Spleen (tissue), 11 donors: ENCODE measurements at regions not wholly inside any gene's neighbourhood (a gene's known extent, or its start where the extent isn't known, plus 50 kb on each side); places are given as distances from the start of the nearest gene placed in this dataset.
A peak's percentile ranks its signal among the peaks of the same experiment; 100 is the strongest.

Experiments used
- DNase-seq: peaks from one replicate; pipeline ENCODE4 v3.0.0-alpha.2; 2020
- H3K27ac ChIP-seq, 8 donors: fragments of 200-600 bp; sonication (generic) in 7 of 8; 1 replicate in 4 of 8; 2 replicates in 4 of 8; pipeline versions ENCODE4 v1.5.0 to v1.8.0; 2016 to 2021; ENCODE audit warnings: inconsistent platforms in 4 of 8, mild to moderate bottlenecking in 4 of 8, moderate library complexity in 1 of 8
- H3K27me3 ChIP-seq, 7 donors: fragments of 200-600 bp; sonication (generic) in 6 of 7; replicated peaks in 1 of 7; 1 replicate in 4 of 7; 2 replicates in 3 of 7; pipeline versions ENCODE4 v1.5.0 to v1.8.0; 2016 to 2021; ENCODE audit warnings: inconsistent platforms in 3 of 7, mild to moderate bottlenecking in 1 of 7
- H3K36me3 ChIP-seq, 6 donors: fragments of 200-600 bp; sonication (generic) in 5 of 6; 1 replicate in 4 of 6; 2 replicates in 2 of 6; pipeline versions ENCODE4 v1.5.0 to v1.8.0; 2016 to 2021; ENCODE audit warnings: inconsistent platforms in 2 of 6
- H3K4me1 ChIP-seq, 6 donors: fragments of 200-600 bp; sonication (generic) in 5 of 6; 1 replicate in 3 of 6; 2 replicates in 3 of 6; pipeline versions ENCODE4 v1.5.0 to v1.8.0; 2016 to 2021; ENCODE audit warnings: inconsistent platforms in 3 of 6
- H3K4me3 ChIP-seq, 8 donors: fragments of 200-600 bp; sonication (generic) in 7 of 8; 1 replicate in 4 of 8; 2 replicates in 4 of 8; pipeline versions ENCODE4 v1.5.0 to v1.8.0; 2016 to 2021; ENCODE audit warnings: inconsistent platforms in 4 of 8, mild to moderate bottlenecking in 4 of 8, moderate library complexity in 2 of 8
- H3K9me3 ChIP-seq, 8 donors: fragments of 200-600 bp; sonication (generic) in 7 of 8; 1 replicate in 4 of 8; 2 replicates in 4 of 8; pipeline versions ENCODE4 v1.5.0 to v1.8.0; 2016 to 2021; ENCODE audit warnings: inconsistent platforms in 4 of 8
- CTCF ChIP-seq, 11 experiments: fragments of 200-600 bp in 7 of 11; fragments of 450-650 bp in 4 of 11; sonication (generic) in 4 of 11; IDR thresholded peaks in 8 of 11; conservative IDR thresholded peaks in 3 of 11; 1 replicate in 7 of 11; 2 replicates in 4 of 11; pipeline versions ENCODE4 v1.4.0 to v1.8.0; 2016 to 2021; ENCODE audit warnings: antibody characterized with exemption in 11 of 11, inconsistent platforms in 4 of 11, mild to moderate bottlenecking in 1 of 11
- POLR2A ChIP-seq, 3 donors: fragments of 450-650 bp; IDR thresholded peaks; one replicate each; pipeline ENCODE4 v1.5.1; 2017; ENCODE audit warnings: antibody characterized with exemption in 3 of 3, mild to moderate bottlenecking in 1 of 3
- POLR2AphosphoS5 ChIP-seq, 3 donors: sonication (generic); formaldehyde crosslinking; IDR thresholded peaks; one replicate each; pipeline ENCODE4 v1.5.1; 2017; ENCODE audit warnings: antibody characterized with exemption in 3 of 3
- WGBS, 5 donors: extraction: QIAGEN DNeasy Blood & Tissue Kit in 3 of 5; methylation state at CpG; one replicate each; pipeline versions ENCODE4 v1.1.5 to v1.1.7; 2013 to 2018; 5-methylcytosine and 5-hydroxymethylcytosine counted together
- intact Hi-C: fragments of 100-400 bp; cut with DNase I; formaldehyde crosslinking; loops from one replicate; pipeline ENCODE4 v1.15.0; 2023; ENCODE audit warnings: low total_unique reads
- donor health status: healthy with polysubstance abuse.
- donor health status: DM: no; HTN: no; CAD: no; lungs with moderate emphysema.
- donor health status: DM: no; HTN: no; CAD: no.
- donor health status: Bipolar disorder and iron deficiency.
- donor health status: healthy.
- donor health status: DM: no; HTN: no; CAD: no.
- donor health status: DM: yes; HTN: yes; CAD: no.

GRCh38 chr14:34024768-34025144 lies 73.9 kb upstream of the EGLN3 start:
- H3K27ac ChIP-seq, result no peak overlapping the region
- no peak for DNase-seq
- TF ChIP-seq POLR2A (IDR thresholded peaks at IDR 0.05) (no peak), POLR2AphosphoS5 (IDR thresholded peaks at IDR 0.05) (no peak), CTCF (IDR thresholded peaks at IDR 0.05 in 8 of 11, conservative IDR thresholded peaks at IDR 0.05 in 3 of 11) (no peak)
- H3K27me3 ChIP-seq, result no peaks in the 10 kb centered on the region
- no peak overlapping the region for H3K4me3 ChIP-seq
- no peaks in the 10 kb centered on the region for H3K36me3 ChIP-seq
- no peaks in the 10 kb centered on the region for H3K9me3 ChIP-seq
- 45 to 91% (median 67%) methylated on average over 2 of the region's 2 CpGs for whole genome bisulfite sequencing, 5 donors
- intact Hi-C loops, result no loop called here
- no peaks in the 10 kb centered on the region for H3K4me1 ChIP-seq

GRCh38 chr14:34023824-34024767 lies 73.2 kb upstream of the EGLN3 start:
- intact Hi-C loops, result no loop called here

GRCh38 chr14:34021096-34021495 lies 70.2 kb upstream of the EGLN3 start:
- no peak for DNase-seq
- TF ChIP-seq CTCF (IDR thresholded peaks at IDR 0.05 in 8 of 11, conservative IDR thresholded peaks at IDR 0.05 in 3 of 11) (no peak), POLR2AphosphoS5 (IDR thresholded peaks at IDR 0.05) (no peak), POLR2A (IDR thresholded peaks at IDR 0.05) (no peak)
- H3K4me1 ChIP-seq, result peaks cover 0 to 4% (median 0%) of the 10 kb centered on the region in 6 donors
- H3K4me3 ChIP-seq, result no peak overlapping the region
- H3K9me3 ChIP-seq, result no peaks in the 10 kb centered on the region
- intact Hi-C loops, result no loop called here
- H3K36me3 ChIP-seq, result no peaks in the 10 kb centered on the region
- 66 to 91% (median 76%) methylated on average over 3 of the region's 3 CpGs for WGBS, 5 donors
- H3K27ac ChIP-seq, result no peak overlapping the region
- H3K27me3 ChIP-seq, result no peaks in the 10 kb centered on the region

More at GRCh38 chr14:34023824-34024767, 73.2 kb upstream of the EGLN3 start:
- 80 to 93% (median 88%) methylated on average over 13 of the region's 13 CpGs for WGBS, 5 donors
- Histone ChIP-seq H3K4me1 (no peaks in the 10 kb centered on the region), H3K9me3 (no peaks in the 10 kb centered on the region), H3K27me3 (no peaks in the 10 kb centered on the region), H3K4me3 (no peak overlapping the region), H3K27ac (no peak overlapping the region), H3K36me3 (no peaks in the 10 kb centered on the region)
- no peak for TF ChIP-seq CTCF (IDR thresholded peaks at IDR 0.05 in 8 of 11, conservative IDR thresholded peaks at IDR 0.05 in 3 of 11)
- no peak for TF ChIP-seq POLR2A (IDR thresholded peaks at IDR 0.05)
- no peak for TF ChIP-seq POLR2AphosphoS5 (IDR thresholded peaks at IDR 0.05)
- DNase-seq, result no peak

- Histone ChIP-seq H3K4me3 (no peak overlapping the region), H3K4me1 (peaks cover 0 to 4% (median 0%) of the 10 kb centered on the region in 6 donors), H3K27ac (peak overlapping the region in 1 of 8 donors; percentile 71), H3K36me3 (no peaks in the 10 kb centered on the region), H3K27me3 (no peaks in the 10 kb centered on the region), H3K9me3 (no peaks in the 10 kb centered on the region)
- intact Hi-C loops, result no loop called here
- no peak for DNase-seq
- TF ChIP-seq POLR2AphosphoS5 (IDR thresholded peaks at IDR 0.05), result no peak
- no peak for TF ChIP-seq CTCF (IDR thresholded peaks at IDR 0.05 in 8 of 11, conservative IDR thresholded peaks at IDR 0.05 in 3 of 11)
- TF ChIP-seq POLR2A (IDR thresholded peaks at IDR 0.05), result no peak
- WGBS, 5 donors, result 75 to 94% (median 87%) methylated on average over 3 of the region's 3 CpGs
These were observed 69.1 kb upstream of the EGLN3 start for GRCh38 chr14:34020014-34020413.
